HG02938 (cell line): ENCODE measurements at regions not wholly inside any gene's neighbourhood (a gene's known extent, or its start where the extent isn't known, plus 50 kb on each side); places are given as distances from the start of the nearest gene placed in this dataset.
"Not testable (repeated sequence)": the region's sequence is repeated elsewhere in the genome, so short reads cannot be mapped to it uniquely, and the experiment has no call there.

Experiments
- ATAC-seq: cut with Tn5 transposase; IDR thresholded peaks from one replicate; pipeline ENCODE4 v1.9.1; 2021; ENCODE audit warnings: mild to moderate bottlenecking, moderate library complexity; ENCODE audit not compliant: unreplicated experiment

DNA sequence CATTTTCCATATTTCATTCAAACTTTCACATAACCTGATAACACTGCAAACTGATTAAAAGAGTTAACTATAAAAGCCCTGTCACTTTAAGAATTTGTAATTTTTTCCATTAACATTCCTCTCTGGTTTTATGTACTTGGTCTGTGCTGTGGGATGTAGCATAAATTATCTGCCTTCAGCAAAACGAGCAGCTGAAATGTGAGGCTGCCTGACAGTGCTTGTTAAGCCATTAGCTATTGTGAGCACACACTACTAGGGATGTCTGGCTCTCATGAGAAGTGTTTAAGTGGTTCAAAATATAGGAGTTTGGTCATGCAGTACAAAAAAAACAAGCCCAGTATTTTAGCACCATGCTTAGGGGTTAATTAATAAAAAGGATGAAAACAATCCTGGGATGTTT is 63.0 kb downstream of the HOXA1 start:
- ATAC-seq: no peak

- ATAC-seq: peak; percentile 94
Observed at GRCh38 chr7:27031289-27032172, 64.3 kb downstream of the HOXA1 start.

DNA sequence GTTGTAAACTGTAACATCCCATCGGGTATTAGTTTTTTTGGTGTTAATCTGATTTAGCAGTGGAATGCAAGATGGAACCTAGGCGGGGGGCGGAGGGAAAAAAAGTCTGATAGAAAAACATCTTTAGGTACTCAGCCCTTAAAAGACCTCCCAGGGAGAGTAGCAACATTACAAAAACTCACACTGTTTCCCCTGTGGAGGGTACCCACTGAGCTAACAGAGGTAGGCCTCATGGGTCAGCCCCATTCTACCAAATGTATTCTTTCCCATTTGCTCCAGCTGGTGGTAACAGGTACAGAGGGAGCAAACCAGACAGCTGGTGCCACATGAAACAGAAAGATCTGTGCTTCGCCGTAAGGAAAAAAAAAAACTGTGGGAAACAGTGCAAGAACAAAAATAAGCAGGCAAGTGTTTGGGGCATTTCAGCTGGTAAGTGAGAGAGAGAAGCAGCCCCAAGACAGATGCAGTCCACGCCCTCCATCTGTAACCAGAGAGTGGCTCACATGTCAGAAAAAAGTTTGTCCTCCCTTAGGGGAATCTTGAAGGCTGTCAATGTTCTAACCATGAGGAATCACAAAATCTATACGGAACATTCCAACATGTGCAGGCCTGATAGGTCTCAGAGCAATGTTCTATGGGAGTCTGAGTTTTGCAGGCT is 65.3 kb downstream of the HOXA1 start:
- ATAC-seq: no peak

DNA sequence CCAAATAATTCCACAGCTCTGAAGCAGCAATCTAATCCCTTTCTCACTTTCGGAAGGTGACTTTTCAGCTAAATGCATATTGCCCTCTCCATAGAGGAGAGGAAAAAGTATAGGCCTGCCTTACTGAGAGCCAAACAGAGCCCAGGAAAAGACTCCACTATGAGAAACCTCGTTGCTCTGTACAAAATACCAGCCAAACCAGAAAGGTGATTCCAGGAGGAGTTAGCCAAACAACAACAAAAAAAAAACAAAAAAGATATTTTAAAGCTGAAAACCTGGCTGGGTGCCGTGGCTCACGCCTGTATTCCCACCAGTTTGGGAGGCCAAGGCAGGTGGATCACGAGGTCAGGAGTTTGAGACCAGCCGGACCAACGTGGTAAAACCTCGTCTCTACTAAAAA is 70.5 kb downstream of the HOXA1 start:
- ATAC-seq: no peak

DNA sequence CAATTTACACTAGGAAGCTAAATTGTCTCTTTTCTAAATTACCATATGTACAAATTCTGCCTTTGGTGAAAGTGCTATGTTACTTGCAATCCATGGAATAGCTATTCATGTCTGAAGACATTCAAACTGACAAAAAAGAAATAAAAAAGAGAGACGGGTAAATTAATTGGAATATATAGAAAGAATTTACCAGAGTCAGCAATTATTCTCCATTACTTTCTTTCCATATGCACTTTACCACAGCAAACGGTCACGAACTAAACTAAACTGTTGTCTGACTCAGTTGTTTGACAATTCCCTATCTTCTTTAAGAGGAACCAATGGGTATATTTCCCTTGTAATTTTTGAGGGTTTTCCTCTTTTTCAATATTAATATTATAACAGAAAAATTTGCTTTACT is 85.7 kb downstream of the HOXA1 start:
- no peak for ATAC-seq

- no peak for ATAC-seq
Observed at GRCh38 chr7:27000496-27000895, 95.3 kb downstream of the HOXA1 start.

- not testable (repeated sequence) for ATAC-seq
Observed at GRCh38 chr7:26998284-26998683, 97.5 kb downstream of the HOXA1 start.

DNA sequence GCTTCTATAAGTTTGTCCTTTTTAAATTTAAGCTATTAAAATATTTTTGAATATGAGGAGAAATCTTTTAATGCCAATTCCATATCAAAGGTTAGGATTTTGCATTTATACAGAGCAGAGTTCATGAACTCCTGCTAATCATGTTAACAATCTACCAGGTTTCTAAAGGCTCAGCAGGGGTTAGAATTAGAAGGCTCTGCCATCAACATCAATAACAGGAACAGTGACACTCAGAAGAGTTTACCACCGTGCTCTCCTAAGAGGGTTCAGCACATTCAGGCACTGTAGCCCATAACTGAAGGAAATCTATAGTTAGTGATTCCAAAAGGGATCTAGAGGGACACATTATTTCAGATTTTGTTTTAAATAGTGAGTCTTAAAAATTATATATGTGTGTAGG is 100.1 kb downstream of the HOXA1 start:
- ATAC-seq: no peak

- ATAC-seq: no peak
Observed at GRCh38 chr7:26993816-26994810, 101.7 kb downstream of the HOXA1 start.

DNA sequence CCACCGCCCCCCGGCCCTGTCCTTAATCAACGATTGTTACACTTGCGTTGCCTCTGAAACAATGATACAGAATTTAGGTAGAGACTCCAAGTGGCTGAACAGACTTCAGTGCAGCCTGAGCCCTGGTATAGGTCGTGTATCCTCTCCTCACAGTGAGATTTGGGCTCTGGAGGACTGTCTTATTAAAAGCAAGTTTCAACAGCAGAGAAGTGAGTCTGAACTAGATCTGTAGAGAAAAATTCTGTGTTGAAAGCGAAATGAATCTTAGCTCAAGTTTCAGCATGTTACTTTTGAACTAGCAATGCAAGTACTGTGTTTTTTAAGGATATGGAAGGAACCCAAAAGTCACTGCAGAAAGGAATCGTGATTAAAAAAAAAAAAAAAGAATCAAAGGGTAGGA is 103.1 kb downstream of the HOXA1 start:
- no peak for ATAC-seq

GRCh38 chr7:26991796-26992195 is 104.0 kb downstream of the HOXA1 start:
- ATAC-seq: no peak

DNA sequence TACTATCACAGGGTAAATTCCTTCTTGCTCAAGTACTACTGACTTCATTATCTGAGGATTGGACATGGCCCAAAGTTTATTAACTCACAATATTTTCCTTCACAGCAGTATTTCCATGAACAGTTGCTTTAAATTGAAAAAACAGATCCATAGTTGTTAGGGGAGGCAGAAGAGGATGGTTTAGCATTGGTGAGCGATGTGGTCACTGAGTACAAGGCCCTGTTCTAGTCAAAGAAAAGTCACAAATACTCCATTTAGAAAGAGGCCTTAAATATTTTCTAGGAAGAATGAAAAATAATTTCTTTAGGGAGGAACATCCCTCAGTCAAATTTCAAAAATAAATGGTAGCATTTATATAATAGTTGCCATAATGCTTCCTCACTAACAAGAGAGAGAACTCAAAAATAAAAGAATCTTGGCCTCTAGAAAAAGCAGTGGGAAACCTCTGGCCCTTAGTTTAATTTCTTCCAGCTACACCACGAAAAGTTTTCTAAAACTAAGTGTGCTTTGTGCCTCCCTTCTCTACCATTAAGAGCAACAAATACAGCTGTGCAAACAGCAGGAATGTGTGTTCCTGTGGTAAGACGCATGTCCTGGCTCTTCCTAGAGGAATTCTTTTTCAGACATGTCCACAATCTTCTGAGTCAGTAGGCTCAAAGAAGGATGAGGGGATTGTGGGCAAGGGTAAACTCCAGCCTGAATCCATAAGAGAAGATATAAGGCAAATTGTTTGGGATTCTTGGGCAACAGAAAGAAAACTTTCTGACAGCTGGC is 105.7 kb downstream of the HOXA1 start:
- ATAC-seq: no peak

DNA sequence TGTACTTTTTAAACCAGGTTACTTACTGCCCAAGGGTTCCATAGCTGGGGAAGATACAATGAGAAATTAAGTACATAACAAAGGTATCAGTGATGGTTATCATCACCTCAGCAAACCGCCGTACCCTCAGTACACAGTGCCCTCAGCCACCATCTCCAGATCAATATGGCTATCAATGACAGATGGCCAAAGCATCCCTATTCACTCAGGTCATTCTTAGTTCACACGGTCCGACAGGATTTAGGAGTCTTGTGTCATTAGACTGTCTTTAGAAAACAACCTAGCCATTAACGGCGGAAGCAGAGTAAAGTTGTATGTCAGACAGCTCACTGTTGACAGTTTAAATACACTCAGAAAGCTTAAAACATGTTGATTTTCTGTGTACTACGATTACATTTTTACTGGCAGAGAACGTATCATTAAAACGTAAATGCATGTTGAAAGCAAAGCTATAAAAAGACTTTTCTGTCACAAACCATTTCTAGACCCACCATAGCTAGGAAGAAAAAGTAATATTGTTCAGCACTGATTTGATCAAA is 106.9 kb downstream of the HOXA1 start:
- no peak for ATAC-seq

DNA sequence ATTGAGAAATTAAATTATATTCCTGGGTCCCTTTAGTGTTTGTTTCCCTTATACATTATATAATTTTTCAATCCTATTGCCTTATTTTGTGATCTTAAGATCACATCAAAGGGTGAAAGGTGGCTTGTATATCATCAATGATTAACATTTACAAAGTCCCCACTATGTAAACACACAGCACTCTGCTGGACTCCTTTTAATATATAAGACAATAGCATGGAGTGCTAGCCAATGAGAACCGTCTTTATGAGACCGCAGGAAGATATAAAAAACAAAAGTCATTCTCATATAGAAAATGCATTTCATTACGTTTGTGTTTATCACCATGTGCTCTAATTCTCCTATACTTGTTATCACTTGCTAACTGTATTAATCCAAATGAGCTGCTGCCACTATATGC is 108.5 kb downstream of the HOXA1 start:
- no peak for ATAC-seq

- ATAC-seq: no peak
Observed at GRCh38 chr7:26978146-26978545, 113.8 kb upstream of the SKAP2 start.

GRCh38 chr7:26976840-26977239 is 112.5 kb upstream of the SKAP2 start:
- no peak for ATAC-seq

DNA sequence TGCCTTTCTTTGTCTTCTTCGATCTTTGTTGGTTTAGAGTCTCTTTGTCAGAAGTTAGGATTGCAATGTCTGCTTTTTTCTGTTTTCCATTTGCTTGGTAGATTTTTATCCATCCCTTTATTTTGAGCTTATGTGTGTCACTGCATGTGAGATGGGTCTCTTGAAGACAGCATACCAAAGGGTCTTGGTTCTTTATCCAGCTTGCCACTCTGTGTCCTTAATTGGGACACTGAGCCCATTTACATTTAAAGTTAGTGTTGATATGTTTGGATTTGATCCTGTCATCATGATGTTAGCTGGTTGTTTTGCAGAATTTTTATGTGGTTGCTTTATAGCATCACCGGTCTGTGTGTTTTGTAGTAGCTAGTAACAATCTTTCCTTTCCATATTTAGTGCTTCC is 107.5 kb upstream of the SKAP2 start:
- ATAC-seq: not testable (repeated sequence)

DNA sequence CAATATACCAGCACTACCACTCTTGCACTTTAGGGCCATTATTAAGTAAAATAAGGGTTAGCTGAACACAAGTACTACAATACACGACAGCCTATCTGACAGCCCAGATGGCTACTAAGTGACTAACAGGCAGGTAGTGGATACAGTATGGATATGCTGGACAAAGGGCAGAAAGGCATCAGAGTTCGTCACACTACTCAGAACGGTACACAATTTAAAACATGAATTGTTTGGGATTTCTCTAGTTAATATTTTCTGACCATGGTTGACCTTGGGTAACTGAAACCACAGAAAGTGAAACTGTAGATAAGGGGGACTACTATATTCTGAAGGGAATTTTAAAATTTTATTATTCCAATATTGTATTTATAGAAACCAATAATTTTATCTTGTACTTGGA is 101.3 kb upstream of the SKAP2 start:
- no peak for ATAC-seq

DNA sequence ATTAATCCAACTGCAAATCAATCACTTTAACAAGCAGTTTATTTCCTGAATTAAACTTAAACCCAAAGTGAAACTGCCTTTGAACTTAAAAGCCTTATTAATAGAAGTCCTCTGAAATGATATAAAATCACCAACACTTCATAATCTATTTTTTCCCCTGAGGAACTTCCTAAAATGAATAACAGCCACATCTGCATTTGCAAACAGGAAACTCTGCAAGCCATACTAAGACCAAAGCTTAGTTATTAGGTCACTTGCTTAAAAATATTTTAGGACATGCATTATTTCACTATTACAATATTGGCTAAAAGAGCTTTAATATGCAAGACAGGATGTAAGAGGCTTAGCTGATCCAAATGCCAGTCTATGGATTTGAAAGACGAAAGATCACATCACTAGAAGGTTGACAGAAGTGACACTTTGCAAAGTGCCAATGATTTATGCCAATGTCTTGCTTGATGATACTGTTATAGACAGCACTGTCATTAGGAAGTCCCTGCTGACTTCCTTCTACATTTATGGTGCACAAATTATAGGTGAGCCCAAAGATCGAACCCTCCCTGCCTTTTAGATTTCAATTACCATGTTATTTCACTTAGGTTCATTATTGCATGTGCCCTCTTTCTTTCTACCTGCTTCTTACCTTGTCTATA is 99.9 kb upstream of the SKAP2 start:
- no peak for ATAC-seq

GRCh38 chr7:26959290-26959689 is 94.9 kb upstream of the SKAP2 start:
- ATAC-seq: no peak
